ENCODE measurements at regions not wholly inside any gene's neighbourhood (a gene's known extent, or its start where the extent isn't known, plus 50 kb on each side); places are given as distances from the start of the nearest gene placed in this dataset.
"Not testable (repeated sequence)": the region's sequence is repeated elsewhere in the genome, so short reads cannot be mapped to it uniquely, and the experiment has no call there.

- no peak overlapping the region for H3K27ac ChIP-seq
- TF ChIP-seq ZFX (IDR thresholded peaks at IDR 0.05; ENCODE audit: borderline replicate concordance) (no peak), CTCF (IDR thresholded peaks at IDR 0.05) (no peak)
These were observed 121.3 kb upstream of the ALDH3B2 start for GRCh38 chr11:67795746-67796145.

DNA sequence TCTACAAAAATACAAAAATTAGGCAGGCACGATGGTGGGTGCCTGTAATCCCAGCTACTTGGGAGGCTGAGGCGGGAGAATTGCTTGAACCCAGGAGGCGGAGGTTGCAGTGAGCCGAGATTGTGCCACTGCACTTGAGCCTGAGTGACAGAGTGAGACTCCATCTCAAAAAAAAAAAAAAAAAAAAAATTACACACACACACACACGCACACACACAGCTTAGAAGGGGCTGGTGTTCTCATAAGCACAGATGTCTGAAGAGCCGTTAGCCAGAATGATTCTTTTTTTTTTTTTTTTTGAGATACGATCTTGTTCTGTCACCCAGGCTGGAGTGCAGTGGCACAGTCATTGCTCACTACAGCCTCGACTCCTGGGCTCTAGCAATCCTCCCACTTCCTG lies 119.3 kb upstream of the ALDH3B2 start:
- not testable (repeated sequence) for H3K27ac ChIP-seq

DNA sequence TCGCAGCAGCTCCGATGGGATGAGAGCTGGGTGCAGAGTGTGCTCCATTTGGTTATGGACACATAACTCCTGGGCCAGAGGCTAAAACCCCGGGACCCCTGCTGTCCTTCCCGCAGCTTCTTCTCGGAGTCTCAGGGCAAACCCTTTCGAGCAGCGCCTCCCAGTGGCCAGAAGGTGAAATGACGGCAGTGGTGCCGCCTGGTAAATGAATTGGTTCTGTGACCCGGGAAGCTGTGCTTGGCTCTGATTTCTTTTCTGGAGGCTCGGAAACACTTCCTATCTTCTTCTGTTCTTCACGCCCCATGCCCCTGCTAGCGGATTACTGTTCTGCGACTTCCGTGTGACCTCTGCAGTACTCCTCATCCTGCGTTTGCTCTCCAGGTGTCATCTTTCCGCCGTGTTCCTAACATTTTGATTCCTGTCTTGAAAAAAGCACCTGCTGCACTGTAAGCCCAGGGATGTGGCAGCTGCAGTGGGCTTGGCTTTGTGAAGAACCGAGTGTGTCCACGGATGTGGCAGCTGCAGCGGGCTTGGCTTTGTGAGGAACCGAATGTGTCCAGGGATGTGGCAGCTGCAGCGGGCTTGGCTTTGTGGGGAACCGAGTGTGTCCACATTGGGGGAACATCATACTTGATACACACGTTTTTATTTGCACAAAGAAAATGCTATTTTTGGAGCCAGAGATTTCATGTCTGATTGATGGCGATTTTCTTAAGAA lies 118.0 kb upstream of the ALDH3B2 start:
- H3K27ac ChIP-seq: not testable (repeated sequence)
- TF ChIP-seq CTCF (IDR thresholded peaks at IDR 0.05): peak; percentile 67

DNA sequence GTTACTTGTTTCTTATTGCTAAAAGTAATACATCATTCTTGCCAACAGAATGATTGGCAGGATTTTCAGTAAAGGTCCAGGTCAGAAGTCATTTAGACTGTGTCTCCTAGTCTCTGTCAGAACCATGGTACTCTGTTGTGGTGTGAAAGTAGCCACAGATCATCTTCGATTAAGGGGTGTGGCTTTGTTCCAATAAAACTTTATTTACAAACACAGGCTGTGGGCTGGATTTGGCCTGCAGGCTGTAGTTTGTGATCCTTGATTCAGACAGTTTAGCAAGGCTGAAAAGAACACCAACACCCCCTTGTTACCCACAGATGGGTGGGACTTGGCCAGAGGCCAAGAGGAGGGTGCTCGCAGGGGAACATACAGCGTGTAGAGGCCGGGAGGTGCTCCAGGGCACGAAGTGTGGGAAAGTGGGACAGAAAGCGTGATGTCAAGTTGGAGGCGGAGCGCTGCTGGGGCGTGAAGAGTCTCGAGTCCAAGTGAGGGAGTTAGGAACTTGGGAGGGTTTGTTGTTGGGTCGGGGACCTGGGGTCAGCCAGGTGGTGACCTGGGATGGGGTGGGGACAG lies 117.3 kb upstream of the ALDH3B2 start:
- H3K27ac ChIP-seq: not testable (repeated sequence)

- not testable (repeated sequence) for H3K27ac ChIP-seq
These were observed 113.9 kb upstream of the ALDH3B2 start for GRCh38 chr11:67788341-67788695.

DNA sequence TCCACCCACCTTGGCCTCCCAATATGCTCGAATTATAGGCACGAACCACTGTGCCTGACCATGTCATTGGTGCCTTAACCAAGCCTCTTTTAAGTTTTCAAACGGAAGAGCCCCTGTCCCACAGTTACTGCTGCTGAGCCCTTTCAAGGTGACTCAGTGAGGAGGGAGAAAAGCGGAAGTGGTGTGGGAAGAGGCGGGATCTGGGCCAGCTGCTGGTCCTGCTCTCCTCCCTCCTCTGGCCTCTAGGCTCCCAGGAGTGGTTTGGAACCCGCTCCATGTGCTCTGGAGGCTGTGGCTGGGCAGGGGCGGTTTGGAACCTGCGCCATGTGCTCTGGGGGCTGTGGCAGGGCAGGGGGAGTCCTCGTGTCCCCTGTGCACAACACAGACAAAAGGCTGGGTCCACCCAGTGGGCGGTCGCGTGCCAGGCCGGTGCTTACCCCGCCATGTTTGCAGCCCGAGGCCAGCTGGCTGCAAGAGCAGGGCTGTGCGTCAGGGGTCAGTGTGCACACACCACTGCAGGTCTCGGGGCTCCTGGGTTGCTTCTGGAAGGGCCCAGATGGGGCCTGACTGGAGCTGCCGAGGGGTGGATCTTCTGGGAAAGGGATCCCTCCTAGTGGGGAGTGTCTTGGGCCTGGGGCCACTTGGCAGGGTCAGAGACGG lies 113.4 kb upstream of the ALDH3B2 start:
- not testable (repeated sequence) for H3K27ac ChIP-seq

GRCh38 chr11:67781967-67782366 lies 107.5 kb upstream of the ALDH3B2 start:
- not testable (repeated sequence) for H3K27ac ChIP-seq

DNA sequence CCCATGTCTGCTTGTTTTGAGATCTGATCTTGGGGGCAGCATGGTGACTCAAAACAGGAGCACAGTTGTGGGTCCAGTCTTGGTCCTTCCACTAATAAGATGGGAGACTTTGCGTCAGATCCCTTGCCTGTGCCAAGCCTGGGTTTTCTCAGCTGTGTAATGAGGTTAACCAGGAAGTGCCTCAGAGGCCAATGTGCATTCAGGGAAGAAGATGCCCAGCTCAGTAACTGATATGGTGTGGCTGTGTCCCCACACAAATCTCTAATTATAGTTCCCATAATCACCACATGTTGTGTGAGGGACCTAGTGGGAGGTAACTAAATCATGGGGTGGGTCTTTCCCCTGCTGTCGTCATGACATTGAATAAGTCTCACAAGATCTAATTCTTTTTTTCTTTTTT lies 107.1 kb upstream of the ALDH3B2 start:
- H3K27ac ChIP-seq: not testable (repeated sequence)

- no peak overlapping the region for H3K27ac ChIP-seq
These were observed 105.6 kb upstream of the ALDH3B2 start for GRCh38 chr11:67780056-67780455.

GRCh38 chr11:67779189-67779875 lies 104.9 kb upstream of the ALDH3B2 start:
- H3K27ac ChIP-seq: not testable (repeated sequence)

More at GRCh38 chr11:67780056-67780455, 105.6 kb upstream of the ALDH3B2 start:
- TF ChIP-seq ZFX (IDR thresholded peaks at IDR 0.05; ENCODE audit: borderline replicate concordance): no peak
- no peak for TF ChIP-seq CTCF (IDR thresholded peaks at IDR 0.05)

- no peak overlapping the region for H3K27ac ChIP-seq
- TF ChIP-seq ZFX (IDR thresholded peaks at IDR 0.05; ENCODE audit: borderline replicate concordance) (no peak), CTCF (IDR thresholded peaks at IDR 0.05) (no peak)
These were observed 102.6 kb upstream of the ALDH3B2 start for GRCh38 chr11:67776852-67777520.

DNA sequence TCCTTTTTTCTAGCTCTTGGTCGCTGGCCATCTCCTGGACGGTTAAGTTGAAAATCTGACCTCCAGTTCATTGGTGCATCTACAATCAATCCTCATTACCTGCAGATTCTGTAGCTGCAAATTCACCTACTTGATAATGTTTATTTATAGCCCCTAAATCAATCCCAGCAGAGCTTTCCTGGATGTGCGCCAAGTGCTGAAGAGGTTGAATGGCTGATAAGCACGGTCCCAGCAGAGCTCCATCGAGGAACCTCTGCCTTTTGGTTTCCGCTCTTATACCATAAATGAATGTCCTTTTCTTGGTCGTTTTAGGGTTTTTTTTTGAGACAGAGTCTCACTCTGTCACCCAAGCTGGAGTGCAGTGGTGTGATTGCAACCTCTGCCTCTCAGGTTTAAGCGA lies 99.8 kb upstream of the ALDH3B2 start:
- not testable (repeated sequence) for H3K27ac ChIP-seq

- not testable (repeated sequence) for H3K27ac ChIP-seq
These were observed 93.7 kb upstream of the ALDH3B2 start for GRCh38 chr11:67768001-67768730.

DNA sequence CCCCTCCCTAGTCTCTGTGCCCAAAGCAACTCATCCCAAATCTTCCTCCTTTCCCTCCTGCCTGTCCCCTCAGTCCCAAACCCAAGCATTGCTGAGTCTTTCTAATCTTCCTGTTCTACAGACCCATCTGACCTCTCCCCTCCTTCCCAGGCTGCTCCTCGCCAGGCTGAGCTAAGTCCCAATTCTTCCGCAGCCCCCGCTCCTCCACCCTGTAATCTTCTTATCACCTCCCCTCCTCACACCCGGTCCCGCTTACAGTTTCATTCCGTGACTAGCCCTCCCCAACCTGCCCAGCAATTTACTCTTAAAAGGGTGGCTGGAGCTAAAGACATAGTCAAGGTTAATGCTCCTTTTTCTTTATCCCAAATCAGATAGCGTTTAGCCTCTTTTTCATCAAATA lies 86.8 kb upstream of the ALDH3B2 start:
- not testable (repeated sequence) for H3K27ac ChIP-seq

All from 22Rv1 (cell line).